Brain pericyte (primary cell): ENCODE measurements at regions not wholly inside any gene's neighbourhood (a gene's known extent, or its start where the extent isn't known, plus 50 kb on each side); places are given as distances from the start of the nearest gene placed in this dataset.

ENCODE experiments used
- DNase-seq: peaks from one replicate; pipeline ENCODE4 v3.0.0-alpha.2; 2012; ENCODE audit warnings: low read depth, low spot score

DNA sequence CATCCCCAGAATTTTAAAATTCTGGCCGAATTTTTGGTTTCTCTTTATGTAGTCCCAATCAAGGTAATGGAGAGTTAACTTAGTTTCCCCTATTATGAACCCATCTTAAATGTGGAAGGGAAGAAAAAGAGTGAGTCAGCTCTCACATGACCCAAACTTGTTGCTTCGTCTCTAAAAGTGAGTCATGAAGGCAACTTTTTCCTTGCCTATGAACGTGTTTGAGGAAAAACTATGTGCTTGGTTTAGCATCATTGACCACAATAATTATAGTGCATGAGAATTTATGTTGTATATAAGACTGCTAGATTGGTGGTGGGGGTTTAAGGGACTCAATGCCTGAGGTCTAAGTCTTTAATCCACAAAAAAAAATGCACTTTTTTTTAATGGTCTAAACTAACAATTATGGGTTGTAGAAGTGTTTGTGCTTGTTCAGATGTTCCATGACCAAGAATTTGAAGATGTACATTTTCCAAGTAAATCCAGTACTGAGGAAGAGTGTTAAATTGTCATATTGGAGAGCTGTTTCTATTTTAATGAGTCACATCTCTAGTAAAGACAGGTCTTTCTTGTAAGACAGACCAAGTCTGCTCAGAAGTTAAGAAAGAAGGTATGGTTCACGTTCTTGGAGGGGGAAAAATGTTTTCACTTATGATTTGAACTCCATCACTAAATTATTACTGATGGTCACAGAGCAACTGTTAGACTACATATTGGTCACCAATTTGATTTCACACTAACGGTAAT, 409.9 kb upstream of the MARCKS start:
- peak; percentile 49 for DNase-seq

DNA sequence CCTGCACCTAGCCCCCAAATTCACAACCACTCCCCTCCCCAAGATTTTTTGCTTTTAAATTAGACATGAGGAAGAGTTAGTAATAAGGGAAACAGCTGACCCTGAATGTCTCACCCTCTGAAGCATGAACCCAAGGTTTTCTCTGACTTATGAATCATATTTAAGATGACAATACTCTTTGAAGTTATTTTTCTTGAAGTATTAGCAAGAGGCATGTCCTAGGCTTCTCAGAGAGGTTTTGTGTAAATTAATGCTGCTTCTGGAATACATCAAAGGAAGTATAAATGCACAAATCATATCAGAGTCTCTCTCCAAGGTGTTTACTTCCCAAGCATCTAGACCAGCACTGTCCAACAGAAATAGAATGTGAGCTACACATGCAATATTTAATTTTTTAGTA, 408.1 kb upstream of the MARCKS start:
- no peak for DNase-seq

DNA sequence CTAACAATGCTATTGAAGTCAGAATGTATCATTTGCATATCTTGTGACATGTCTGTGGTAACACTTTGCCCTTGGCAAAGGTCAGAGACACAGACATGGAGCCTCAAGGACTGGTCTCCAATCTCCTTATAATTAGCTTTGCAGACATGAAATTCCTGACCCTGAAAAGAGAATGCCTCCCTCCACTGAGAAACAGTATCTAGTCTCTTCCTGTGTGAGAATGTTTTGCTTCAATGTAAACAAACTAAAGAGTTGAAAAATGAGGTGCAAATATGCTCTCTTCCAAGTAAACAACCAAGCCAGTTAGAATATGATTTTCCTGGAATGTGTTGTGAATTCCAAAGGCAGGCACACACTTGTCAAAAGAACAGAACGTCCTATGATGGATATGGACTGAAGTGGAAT, 407.1 kb upstream of the MARCKS start:
- no peak for DNase-seq

DNA sequence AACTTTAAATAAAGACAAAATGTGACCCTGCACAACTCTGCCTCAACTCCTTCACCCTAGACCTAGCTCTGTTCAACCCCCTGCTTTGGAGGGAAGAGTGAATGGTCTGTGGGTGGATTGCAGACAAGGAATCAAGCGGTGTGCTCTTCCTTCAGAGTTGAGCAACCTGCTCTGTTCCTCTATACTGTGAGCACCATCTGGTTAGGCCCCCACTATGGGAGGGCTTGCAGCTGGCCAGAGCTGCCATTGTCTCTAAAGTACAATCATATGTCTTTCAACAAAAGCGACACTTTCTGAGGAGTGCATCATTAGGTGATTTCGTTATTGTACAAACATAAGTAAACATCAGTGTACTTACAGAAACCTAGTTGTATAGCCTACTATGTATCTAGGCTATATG, 406.1 kb upstream of the MARCKS start:
- no peak for DNase-seq

DNA sequence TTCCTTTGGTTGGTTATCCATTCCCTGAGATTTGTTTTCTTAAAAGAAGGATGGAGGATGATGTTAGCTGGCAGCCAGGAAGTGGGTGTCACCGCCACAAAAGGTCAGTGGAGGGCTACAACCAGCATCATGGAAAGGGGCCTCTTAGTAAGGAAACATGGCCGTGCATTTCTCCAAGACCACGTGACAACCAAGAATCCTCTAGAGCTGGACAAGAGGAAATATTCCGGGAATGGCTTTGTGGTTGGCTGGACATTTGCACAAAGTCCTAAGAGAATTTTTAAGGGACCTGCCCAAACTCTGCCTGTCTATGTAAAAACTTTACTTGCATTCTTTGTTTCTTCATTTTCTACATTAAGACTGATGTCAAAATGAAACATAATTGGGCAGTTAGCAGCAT, 399.9 kb upstream of the MARCKS start:
- no peak for DNase-seq

DNA sequence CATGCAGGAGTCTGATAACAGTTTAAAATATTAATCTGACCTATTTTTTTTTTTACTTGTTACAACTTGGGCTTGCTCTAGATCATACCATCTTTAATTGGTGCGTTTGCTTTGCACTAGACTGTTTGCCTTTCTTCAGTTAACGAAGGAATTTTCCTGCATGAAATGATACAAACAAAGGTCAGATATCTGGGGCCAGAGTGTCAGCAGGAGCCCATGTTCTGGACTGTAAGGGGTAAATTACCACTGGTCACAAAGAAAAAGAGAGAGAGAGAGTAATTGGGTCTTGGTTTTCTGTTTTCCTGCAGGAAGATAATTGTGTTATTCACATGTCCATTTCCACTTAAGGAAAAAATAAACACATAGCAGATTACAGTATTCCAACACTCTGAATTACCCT, 399.4 kb upstream of the MARCKS start:
- DNase-seq: no peak

DNA sequence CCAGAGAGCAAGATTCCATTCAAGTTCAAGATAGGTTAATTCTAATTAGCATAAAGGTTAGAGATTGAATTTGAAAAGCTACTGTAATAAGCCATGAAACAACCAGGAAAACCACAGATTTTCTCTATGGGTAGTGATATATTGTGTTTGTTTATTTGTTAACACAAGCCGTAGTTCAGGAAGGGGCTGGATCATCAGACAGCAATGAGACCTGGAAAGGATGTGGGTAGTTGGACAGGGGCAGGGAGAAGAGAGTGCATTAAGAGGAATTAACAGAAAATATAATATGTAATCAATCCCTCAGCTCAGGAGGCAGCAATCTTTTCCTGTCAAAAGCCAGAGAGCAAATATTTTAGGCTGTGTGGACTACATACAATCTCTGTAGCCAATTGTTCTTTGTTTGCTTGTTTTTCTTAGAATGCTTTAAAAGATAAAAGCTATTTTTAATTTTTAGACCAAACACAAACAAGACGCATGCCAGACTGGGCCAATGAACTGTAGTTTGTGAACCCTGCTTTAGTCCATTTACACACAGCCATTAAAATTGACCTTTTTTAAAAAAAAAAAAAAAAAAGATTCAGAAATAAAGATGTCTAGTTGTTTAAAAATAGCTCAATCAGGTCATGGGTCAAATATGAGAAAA, 398.7 kb upstream of the MARCKS start:
- DNase-seq: no peak

DNA sequence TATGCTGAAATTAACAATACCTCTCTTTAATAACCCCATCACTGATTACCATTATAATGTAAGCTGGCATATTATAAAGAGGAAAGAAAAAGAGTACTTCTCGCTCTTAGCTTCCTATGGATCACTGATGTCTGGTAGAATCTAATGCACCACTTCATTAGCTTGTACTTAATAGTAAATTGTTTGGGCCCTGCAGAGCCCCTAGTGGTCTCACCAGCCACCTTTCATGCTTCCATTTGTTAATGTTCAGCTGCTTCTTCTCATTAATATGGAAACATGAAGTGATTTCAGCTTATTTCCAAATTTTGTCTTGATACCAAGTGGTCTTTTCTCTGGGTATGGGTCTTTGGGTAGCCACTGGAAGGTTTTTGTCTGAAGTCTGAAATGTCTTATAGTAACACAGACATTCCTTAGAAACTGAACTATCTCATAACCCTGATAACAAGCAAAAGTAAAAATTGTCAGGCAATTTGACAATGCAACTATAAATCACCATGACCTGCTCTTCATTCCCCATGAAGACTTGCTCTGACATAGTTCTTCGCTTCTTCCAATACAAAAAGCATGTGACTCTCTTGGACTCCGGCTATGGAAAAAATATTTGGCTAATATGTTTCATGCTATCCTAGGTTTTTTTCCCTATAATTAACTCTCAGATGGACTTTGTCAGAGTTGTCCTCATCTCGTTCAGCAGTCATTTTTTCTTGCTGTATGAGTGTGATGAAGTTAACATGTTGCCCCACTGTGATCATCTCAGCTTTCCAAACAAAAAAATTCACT, 395.8 kb upstream of the MARCKS start:
- no peak for DNase-seq

DNA sequence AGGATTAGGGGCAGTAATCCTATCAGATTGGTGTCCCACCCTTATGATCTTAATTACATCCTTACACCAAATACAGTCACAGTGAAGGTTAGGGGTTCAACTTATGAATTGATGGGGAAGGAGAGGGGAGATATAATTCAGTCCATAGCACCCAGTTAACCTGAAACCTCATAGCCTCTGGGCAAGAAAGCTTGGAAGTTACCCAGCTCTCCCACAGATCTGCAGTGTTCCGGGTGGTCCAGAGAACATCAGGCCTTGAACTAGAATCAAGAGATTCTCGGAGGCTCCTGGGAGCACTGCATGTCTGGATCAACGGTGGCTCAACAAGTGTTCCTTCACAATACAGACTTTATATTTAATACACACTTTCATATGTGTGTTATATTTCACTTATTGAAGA, 392.6 kb upstream of the MARCKS start:
- DNase-seq: no peak

DNA sequence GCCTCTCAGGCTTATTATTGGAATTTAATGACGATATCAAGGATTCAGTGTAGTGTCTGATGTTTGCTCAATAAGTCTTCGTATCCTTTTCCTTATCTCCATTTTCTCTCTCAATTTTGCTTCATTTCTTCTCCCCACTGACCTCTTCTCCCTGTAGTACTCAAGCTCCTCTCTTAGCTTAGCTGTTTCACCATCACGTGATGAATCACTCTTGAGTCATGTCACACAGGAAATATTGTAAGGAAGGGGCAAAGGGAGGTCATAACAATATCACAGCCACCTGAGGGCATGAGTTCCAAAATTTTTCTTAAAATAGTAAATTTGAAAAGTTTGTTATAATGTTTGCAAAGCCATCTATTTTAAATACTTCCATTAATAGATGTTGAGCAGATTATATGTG, 392.2 kb upstream of the MARCKS start:
- DNase-seq: no peak

DNA sequence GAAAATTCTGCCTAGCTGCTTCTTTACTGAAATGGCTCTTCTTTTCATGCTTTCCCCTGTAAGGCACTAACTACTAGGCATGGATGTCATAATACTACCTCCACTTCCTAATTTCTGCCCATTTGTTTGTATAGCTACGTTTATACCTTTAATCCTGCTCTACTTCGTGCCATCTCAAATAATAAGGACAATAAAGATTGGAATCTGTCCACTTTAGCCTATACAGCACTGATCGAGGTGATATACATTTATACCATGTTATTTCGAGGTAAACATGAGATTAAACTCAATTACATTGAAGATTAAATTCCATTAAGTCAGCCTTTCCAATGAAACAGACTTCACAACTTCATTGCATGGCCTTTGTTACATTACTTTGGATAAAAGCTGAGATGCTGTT, 390.6 kb upstream of the MARCKS start:
- no peak for DNase-seq

DNA sequence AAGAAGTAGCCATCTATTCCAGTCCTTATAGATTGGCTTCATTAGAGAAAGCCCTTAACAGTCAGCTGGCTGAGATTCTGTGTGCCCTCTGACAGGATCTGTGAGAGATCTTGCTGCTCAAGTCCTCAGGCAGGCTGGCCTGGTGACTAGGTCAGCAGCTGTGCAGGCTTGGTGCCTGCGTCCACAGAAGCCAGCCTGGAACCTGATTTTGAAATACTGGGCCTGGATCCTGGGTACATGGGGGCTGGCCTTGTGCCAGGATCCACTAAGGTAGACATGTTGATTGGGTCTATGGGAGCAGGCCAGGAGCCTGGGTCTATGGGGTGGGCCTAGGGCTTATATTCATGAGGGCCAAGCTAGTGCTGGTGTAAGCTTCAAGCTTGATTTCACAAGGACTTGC, 381.8 kb upstream of the MARCKS start:
- no peak for DNase-seq

DNA sequence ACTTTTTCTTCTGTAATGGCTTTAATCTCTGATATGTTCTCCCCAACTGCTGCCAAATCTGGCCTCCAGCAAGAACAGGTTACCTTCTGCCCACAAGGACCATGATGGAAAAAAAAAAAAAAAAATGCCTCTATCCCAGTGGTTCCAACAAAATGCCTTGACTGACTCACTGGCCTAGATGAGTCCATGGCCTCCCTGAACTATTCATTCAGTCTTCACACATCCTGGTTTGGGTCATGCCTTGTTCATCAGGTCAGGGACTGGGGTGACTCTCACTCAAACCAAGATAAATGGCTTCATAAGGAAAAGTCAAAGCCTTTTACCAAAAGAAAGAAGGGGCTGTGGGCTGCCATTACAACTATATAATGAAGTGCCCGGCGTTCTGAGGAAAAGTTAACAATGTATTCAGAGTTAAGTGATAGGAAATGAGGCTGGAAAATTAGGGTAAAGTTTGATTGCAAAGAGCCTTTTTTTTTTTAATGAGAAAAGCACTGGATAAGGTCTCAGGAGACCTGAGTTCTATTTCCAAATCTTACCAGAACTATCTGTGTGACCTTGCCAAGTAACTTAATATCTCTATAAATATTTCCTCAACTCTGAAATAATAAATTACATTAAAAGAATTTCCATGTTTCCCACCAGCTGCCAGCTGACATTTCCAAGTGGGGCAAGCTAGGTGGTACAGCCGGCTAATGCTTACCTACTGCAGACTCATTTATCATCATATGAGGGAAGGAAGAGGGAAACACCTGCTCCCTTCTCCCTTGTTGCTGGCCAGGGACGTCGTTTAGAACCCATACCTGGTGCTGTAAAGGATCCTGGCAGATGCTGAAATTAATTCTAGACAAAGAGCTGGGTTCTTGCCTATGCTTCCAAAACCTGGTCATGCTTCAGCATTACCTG, 380.0 kb upstream of the MARCKS start:
- no peak for DNase-seq

DNA sequence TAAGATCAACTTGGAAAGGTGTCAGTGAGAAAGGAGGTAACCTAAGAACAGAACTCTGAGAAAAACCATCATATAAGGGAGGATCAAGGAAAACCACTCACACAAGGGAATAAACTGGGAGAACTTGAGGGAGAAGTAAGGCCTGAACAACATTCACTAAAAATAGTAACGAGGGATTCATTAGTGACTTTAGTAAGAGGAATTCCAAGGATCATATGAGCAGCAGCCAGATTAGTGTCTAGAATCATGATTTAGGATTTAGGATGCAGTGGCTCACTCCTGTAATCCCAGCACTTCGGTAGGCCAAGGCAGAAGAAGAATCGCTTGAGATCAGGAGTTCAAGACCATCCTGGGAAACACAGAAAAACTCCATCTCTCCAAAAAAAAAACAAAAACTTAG, 376.5 kb upstream of the MARCKS start:
- no peak for DNase-seq

DNA sequence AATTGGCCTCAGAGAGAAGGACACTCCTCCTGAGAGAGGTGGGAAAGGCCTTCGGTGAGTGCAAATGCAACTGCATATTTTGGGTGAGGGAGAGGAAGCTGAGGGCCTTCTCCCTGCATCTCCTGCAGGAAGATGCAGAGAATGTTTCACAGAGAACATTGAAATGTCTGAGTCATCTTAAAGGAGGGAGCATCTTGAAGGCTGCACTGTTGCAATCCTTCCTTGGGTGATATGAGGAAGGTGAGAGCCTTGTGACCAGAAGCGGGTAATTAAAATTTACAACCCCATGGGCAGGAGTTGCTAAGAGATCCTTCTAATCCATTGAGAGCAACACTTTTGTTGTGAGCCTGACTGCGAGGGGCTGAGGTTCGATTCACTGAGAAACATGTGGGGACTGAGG, 375.7 kb upstream of the MARCKS start:
- no peak for DNase-seq

DNA sequence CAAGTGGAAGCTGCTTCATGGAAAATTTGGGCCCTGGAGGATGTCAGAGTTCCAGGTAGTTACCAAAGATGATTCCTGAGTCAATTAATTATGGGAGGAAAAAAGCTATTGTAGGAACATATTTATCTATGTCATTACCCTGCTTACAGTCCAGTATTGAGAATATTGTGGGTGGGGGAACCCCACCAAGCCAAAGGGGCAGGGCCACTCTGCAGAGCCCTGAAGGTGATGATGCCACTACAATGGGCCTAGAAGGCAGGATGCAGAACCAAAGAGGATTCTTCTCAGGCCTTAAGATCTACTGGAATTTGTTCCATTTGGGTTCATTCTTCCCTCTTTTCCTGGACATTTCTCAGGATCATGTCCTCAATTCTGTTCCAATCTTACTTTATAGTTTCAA, 375.2 kb upstream of the MARCKS start:
- no peak for DNase-seq

DNA sequence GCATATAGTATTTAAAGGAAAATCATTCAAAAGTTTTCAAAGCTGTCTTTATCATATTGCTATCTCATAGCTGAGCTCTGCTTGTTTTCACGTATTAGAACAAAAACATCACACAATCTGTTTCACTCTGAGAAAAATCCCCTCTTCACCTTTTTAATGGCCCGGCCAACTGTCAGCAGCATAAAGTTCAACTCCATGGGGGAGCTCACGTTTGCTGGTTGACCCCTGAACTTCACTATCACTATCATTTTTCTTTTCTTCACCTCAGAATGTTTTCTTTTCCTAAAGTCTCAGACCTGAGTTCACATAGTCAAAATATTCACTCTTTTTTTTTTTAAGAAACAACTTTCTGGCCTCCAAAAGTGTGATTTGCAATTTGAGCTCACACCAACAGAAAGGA, 374.4 kb upstream of the MARCKS start:
- DNase-seq: no peak

DNA sequence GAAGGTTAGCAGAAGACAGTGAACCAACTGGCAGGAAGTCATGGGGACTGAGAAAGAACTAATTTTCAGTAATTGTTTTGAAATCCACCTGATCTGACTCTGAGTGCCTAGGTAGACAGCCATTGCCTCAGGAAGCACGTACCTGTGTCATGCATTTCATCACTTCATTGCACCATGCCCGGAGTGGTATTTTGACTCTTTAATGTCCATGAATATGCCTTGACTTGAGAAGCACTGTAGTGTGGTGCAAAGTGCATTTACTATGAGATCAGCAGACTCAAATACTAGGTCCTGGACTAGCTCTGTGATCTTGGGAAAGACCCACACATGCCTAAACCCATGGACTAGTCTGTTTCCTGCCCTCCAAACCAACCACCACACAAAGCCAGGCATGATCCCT, 370.9 kb upstream of the MARCKS start:
- DNase-seq: no peak

DNA sequence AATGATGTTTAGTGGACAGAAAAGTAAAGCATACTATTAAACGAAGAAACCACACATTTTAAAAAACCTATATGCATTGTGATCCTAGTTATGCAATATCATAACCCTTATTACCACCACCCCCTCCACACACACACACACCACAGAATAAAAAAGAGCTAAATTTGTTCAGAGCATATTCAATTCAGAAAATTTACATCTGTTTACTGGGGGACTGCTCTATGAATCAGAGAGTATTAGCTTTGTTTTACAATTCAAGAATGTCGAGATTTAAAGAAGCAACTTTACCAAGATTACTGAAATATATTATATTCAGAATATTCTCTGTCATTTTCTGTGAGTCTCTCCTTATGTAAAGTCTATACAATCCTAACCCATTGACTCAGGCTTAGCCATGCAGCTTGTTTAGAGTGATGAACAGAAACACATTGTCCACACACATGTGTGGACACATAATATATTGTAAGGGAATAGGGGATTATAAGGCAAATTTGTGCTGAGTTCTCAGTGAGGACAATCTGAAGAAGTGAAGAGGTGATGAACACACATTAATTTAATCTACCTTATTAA, 369.6 kb upstream of the MARCKS start:
- DNase-seq: no peak

DNA sequence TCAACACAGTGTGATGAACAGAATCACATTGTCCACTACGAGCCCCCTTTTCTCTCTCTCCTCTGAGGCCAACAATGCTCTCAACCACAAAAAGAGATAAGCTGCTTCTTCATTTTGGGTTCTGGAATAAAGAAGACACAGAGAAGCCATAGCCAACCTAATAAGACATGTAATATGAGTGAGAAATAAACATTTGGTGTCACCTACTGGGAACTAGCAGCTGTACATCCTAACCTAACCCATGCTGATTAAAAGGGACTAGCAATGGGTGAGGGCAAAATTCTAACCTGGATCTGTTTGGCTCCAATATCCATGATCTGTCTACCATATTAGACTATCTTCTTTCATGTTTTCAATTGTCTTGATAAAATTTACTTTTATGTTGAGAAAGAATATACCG, 369.1 kb upstream of the MARCKS start:
- DNase-seq: no peak
